Testis (tissue), 2 donors: ENCODE measurements at regions not wholly inside any gene's neighbourhood (a gene's known extent, or its start where the extent isn't known, plus 50 kb on each side); places are given as distances from the start of the nearest gene placed in this dataset.
"Not testable (repeated sequence)": the region's sequence is repeated elsewhere in the genome, so short reads cannot be mapped to it uniquely, and the experiment has no call there.

Experiments used
- POLR2A ChIP-seq: fragments of 450-650 bp; IDR thresholded peaks from one replicate; pipeline ENCODE4 v1.6.1; 2017; ENCODE audit warnings: antibody characterized with exemption, mild to moderate bottlenecking, moderate library complexity
- TF ChIP-seq, protein P1 (sequence below), 3 experiments: fragments of 450-650 bp in 2 of 3; fragments of 200-600 bp in 1 of 3; sonication (generic) in 1 of 3; IDR thresholded peaks; one replicate each; pipeline ENCODE4 v1.5.1; 2016 to 2019; ENCODE audit warnings: antibody characterized with exemption in 3 of 3, mild to moderate bottlenecking in 2 of 3, moderate library complexity in 1 of 3

DNA sequence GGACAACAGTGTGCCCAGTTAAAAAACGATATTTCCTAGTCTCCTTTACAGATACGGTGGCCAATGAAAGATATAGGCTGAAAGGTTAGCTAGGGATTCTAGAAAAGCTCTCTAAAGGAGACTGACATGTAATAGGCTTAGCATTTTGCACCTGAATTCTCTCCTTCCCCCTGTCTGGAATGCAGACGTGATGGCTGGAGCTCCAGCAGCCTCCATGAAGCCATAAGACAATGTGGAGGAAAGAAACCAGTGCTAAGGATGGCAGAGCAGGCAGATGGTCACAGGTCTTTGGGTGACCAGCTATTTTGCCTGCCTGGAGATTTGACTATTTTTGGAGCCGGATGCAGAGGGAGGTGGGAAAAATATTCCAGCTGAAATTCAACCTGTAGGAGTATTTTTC is 286.2 kb upstream of the PLGLB2 start:
- TF ChIP-seq, protein P1, sequence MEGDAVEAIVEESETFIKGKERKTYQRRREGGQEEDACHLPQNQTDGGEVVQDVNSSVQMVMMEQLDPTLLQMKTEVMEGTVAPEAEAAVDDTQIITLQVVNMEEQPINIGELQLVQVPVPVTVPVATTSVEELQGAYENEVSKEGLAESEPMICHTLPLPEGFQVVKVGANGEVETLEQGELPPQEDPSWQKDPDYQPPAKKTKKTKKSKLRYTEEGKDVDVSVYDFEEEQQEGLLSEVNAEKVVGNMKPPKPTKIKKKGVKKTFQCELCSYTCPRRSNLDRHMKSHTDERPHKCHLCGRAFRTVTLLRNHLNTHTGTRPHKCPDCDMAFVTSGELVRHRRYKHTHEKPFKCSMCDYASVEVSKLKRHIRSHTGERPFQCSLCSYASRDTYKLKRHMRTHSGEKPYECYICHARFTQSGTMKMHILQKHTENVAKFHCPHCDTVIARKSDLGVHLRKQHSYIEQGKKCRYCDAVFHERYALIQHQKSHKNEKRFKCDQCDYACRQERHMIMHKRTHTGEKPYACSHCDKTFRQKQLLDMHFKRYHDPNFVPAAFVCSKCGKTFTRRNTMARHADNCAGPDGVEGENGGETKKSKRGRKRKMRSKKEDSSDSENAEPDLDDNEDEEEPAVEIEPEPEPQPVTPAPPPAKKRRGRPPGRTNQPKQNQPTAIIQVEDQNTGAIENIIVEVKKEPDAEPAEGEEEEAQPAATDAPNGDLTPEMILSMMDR (IDR thresholded peaks at IDR 0.05): not testable (repeated sequence)
- TF ChIP-seq POLR2A: not testable (repeated sequence)
